ENCODE measurements at regions not wholly inside any gene's neighbourhood (a gene's known extent, or its start where the extent isn't known, plus 50 kb on each side); places are given as distances from the start of the nearest gene placed in this dataset.
A peak's percentile ranks its signal among the peaks of the same experiment; 100 is the strongest.

DNA sequence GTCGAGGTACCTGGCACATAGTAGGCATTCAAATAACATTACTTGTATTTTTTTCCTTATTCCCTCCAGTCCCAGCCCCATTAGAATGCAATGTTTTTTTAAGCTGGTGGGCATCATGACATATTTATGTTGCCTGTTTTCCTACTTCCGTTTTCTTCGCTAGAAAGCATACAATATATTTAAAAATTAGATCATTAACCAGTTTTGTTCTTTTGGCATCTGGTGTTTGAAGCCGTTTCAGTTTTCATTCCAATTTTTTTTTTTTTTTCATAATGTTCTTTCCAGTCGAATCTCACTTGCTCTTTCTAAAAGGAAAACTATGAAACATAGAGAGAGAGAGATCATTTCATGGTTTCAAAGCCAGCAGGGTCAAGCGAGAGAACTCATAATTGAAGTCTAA, 228.3 kb upstream of the C9orf72 start:
- Histone ChIP-seq H3K9ac (ENCODE audit: control insufficient read depth, insufficient read depth, low read length) (no peak overlapping the region), H3K4me3 (no peak overlapping the region), H3K79me2 (ENCODE audit: control insufficient read depth, insufficient read depth, low read length) (no peaks in the 10 kb centered on the region), H3K27ac (ENCODE audit: control insufficient read depth, insufficient read depth) (no peak overlapping the region), H4K20me1 (ENCODE audit: control insufficient read depth, insufficient read depth) (no peaks in the 10 kb centered on the region), H3K36me3 (ENCODE audit: control insufficient read depth in 2 of 2, insufficient read depth in 2 of 2, low read length in 1 of 2) (no peaks in the 10 kb centered on the region), H3K27me3 (replicated peaks in 1 of 2; ENCODE audit: control insufficient read depth in 2 of 2, insufficient read depth in 2 of 2, low read length in 1 of 2) (no peaks in the 10 kb centered on the region), H3K4me2 (ENCODE audit: control insufficient read depth, insufficient read depth) (no peak overlapping the region), H3K9me3 (replicated peaks; ENCODE audit: control insufficient read depth, insufficient read depth, low read length) (no peaks in the 10 kb centered on the region), H3K4me1 (ENCODE audit: control insufficient read depth, insufficient read depth, low read length) (no peaks in the 10 kb centered on the region), H2AFZ (ENCODE audit: control insufficient read depth, low read depth, low read length) (no peak overlapping the region)
- RAD21 ChIA-PET (ENCODE audit: unreplicated experiment) = interaction anchor here (1.0 to 1.5 kb wide), 2 partner anchors 38 kb away, joined by 3 read pairs; no protein-coding TSS in a partner anchor
- BruUV-seq (replicated peaks) = no TSS peak
- DNase-seq (ENCODE audit: low read depth, low spot score) (no peak), ATAC-seq (peak; percentile 14; the same call in 1 of the 3 replicates), FAIRE-seq (no peak)
- intact Hi-C loops (cut with micrococcal nuclease; ENCODE audit: unreplicated experiment) (no loop called here), in situ Hi-C loops (cut with MboI) (no loop called here)
- SMC1A ChIA-PET (ENCODE audit: uncharacterized antibody, unreplicated experiment) = interaction anchor here (0.7 to 7.7 kb wide), 6 partner anchors 11 to 341 kb away, joined by 3 to 54 read pairs (median 4); no protein-coding TSS in a partner anchor
- no peak for TF ChIP-seq ZNF24 (IDR thresholded peaks at IDR 0.05)
- TF ChIP-seq BACH1 (IDR thresholded peaks at IDR 0.05; ENCODE audit: borderline replicate concordance) = no peak
- TF ChIP-seq MEF2B (IDR thresholded peaks at IDR 0.05; ENCODE audit: partially characterized antibody, poor library complexity, severe bottlenecking) = no peak
- no peak for TF ChIP-seq MTA2 (IDR thresholded peaks at IDR 0.05; ENCODE audit: low read depth)
- TF ChIP-seq ZNF592 (IDR thresholded peaks at IDR 0.05) = no peak
- TF ChIP-seq, protein P1, sequence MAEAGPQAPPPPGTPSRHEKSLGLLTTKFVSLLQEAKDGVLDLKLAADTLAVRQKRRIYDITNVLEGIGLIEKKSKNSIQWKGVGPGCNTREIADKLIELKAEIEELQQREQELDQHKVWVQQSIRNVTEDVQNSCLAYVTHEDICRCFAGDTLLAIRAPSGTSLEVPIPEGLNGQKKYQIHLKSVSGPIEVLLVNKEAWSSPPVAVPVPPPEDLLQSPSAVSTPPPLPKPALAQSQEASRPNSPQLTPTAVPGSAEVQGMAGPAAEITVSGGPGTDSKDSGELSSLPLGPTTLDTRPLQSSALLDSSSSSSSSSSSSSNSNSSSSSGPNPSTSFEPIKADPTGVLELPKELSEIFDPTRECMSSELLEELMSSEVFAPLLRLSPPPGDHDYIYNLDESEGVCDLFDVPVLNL (IDR thresholded peaks at IDR 0.05; ENCODE audit: low read depth, low read length) = no peak
- TF ChIP-seq PML (IDR thresholded peaks at IDR 0.05; ENCODE audit: low read length) = no peak
- TF ChIP-seq YY1 (IDR thresholded peaks at IDR 0.05; ENCODE audit: low read depth, low read length) = no peak
- no peak for TF ChIP-seq NR2F1 (conservative IDR thresholded peaks at IDR 0.05)
- TF ChIP-seq RAD21 (IDR thresholded peaks at IDR 0.05; ENCODE audit: insufficient read depth, low read depth, low read length) = no peak
- TF ChIP-seq NBN (IDR thresholded peaks at IDR 0.05) = no peak
- WGBS (ENCODE audit: insufficient coverage, insufficient replicate concordance, low lambda C conversion rate, missing lambda C conversion rate) = 8% methylated on average over 6 of the region's 6 CpGs
- CTCF ChIA-PET = interaction anchor here (0.7 kb wide), 1 partner anchor 87 kb away, joined by 4 read pairs; no protein-coding TSS in a partner anchor
- POLR2A ChIA-PET = no interaction called here
